D721Med (cell line): ENCODE measurements at regions not wholly inside any gene's neighbourhood (a gene's known extent, or its start where the extent isn't known, plus 50 kb on each side); places are given as distances from the start of the nearest gene placed in this dataset.

Source experiments
- DNase-seq: peaks from one replicate; pipeline ENCODE4 v3.0.0; 2011; ENCODE audit warnings: low spot score; ENCODE audit not compliant: insufficient read length
- FAIRE-seq: peaks from 2 replicates; lab custom pipeline; 2011; peaks lifted over from hg19 to GRCh38; lab: Jason Lieb, UNC
- CTCF ChIP-seq: IDR thresholded peaks from 2 replicates; pipeline ENCODE4 v1.5.1; 2012; ENCODE audit warnings: mild to moderate bottlenecking, control low read depth; ENCODE audit not compliant: insufficient read depth; ENCODE audit errors: missing control alignments

- no peak for FAIRE-seq
- no peak for TF ChIP-seq CTCF
- no peak for DNase-seq
Measured at GRCh38 chr1:82260051-82260450, 459.3 kb downstream of the ADGRL2 start.

GRCh38 chr1:82258887-82259286 is 458.2 kb downstream of the ADGRL2 start:
- FAIRE-seq (no peak), DNase-seq (no peak)
- no peak for TF ChIP-seq CTCF

GRCh38 chr1:82246050-82246449 is 445.3 kb downstream of the ADGRL2 start:
- no peak for FAIRE-seq
- no peak for TF ChIP-seq CTCF
- no peak for DNase-seq

- TF ChIP-seq CTCF = no peak
- FAIRE-seq = no peak
- DNase-seq = no peak
Measured at GRCh38 chr1:82245345-82246014, 444.7 kb downstream of the ADGRL2 start.

- FAIRE-seq (no peak), DNase-seq (no peak)
- TF ChIP-seq CTCF = no peak
Measured at GRCh38 chr1:82240571-82240970, 439.8 kb downstream of the ADGRL2 start.

- TF ChIP-seq CTCF = no peak
- no peak for DNase-seq
- FAIRE-seq = no peak
Measured at GRCh38 chr1:82230667-82231066, 429.9 kb downstream of the ADGRL2 start.

GRCh38 chr1:82227306-82228095 is 426.8 kb downstream of the ADGRL2 start:
- DNase-seq = no peak
- FAIRE-seq = peak; percentile 21
- TF ChIP-seq CTCF = no peak
